Hematopoietic multipotent progenitor cell treated with erythropoietin and hydrocortisone succinate and interleukin-3 and kit ligand, for 8 days (in vitro differentiated cells): ENCODE measurements at regions not wholly inside any gene's neighbourhood (a gene's known extent, or its start where the extent isn't known, plus 50 kb on each side); places are given as distances from the start of the nearest gene placed in this dataset.
"Not testable (repeated sequence)": the region's sequence is repeated elsewhere in the genome, so short reads cannot be mapped to it uniquely, and the experiment has no call there.

Experiments
- DNase-seq: peaks from one replicate; pipeline ENCODE4 v3.0.0-alpha.2; 2015

DNA sequence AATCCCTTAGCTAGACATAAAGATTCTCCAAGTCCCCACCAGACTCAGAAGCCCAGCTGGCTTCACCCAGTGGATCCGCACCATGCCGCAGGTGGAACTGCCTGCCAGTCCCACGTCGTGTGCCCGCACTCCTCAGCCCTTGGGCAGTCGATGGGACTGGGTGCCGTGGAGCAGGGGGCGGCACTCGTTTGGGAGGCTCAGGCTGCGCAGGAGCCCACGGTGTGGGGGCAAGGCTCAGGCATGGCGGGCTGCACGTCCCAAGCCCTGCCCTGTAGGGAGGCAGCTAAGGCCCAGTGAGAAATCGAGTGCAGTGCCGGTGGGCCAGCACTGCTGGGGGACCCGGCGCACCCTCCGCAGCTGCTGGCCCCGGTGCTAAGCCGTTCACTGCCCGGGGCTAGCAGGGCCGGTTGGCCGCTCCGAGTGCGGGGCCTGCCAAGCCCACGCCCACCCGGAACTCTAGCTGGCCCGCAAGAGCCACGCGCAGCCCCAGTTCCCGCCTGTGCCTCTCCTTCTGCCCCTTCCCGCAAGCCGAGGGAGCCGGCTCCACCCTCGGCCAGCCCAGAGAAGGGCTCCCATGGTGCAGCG is 95.9 kb upstream of the DTNBP1 start:
- no peak for DNase-seq

DNA sequence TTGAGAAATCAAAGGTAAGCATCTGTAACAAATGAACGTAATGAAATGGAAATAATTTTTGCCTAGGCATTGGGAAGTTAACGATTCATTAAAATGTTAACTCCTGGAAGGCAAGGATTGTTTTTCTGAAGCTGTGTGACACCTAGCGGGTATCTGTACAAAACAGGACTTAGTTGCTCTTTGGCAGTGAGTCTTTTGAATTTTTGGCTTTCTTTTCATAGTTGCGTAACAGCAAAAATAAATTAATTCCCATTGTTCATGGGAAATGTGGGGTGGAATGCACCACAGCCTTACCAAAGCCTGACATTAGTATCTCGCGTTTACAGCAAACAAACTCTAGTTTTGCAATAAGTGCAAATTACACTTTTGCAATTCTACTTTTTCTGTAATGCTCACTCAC is 92.7 kb upstream of the DTNBP1 start:
- no peak for DNase-seq

DNA sequence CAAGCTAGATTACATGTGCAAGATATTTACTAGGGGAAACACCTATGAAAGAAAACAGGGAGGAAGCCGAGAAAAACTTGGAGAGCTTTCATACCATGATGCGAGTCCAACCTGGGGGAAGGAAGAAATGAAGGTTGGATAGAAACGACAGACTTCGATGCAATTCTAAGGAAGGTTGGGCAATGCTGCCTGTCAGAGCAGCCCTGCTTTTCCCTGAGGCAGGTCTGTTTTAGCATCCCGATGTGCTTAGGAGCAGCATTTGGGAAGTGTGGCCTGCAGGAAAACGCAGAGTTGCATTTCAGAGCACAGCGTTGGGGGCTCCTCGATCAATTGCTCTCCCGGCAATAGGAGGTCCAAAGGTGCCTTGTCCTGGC is 91.9 kb upstream of the DTNBP1 start:
- no peak for DNase-seq

DNA sequence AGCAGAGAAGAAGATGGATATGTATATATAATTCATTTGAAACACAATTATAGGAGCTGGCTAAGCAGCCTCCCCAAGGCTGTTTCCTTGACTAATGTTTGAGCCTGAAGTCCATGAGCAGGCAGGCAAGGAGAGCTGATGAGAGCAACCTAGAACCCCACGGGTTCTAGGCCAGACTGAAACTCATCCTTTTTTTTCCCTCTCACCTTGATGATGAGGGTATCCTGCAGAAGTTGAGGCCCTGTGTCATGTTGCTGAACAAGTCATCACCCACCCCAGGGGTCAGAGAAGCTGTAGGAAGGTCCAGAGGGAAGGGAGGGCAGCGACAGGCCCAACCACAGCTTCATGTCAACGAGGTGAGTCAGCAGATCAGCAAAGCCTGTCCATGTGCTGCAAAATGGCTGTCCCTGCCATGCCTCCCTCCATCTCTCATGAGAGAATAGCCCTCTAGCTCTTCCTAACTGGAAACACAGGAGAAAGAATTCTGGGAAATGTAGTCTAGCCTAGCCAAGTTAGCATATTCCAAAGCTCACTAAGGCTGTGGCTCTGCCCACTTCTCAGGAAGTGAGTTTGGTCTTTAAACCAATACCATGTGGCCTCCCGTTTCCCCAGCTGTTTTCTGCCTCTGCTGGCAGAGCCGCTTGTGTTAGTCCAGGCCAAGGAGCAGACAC is 91.3 kb upstream of the DTNBP1 start:
- no peak for DNase-seq

DNA sequence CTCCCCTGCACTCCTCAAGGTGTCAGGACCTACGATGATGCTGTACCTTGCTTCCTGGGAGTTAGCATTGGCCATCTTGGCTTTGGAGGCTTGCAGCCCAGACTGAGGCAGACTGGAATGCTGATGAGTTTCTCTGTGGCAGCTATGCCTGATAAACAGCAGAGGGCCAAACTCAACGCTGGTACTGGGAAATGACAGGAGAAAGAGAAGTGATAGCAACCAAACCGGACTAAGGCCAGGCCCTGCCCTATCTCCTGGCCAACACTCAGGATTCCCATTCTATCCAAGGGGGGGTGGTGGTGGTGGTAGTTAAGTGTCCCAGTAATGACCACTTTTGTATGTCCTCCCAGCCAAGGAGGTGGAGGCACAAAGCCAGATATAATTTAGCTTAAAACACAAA is 90.0 kb upstream of the DTNBP1 start:
- DNase-seq: no peak

DNA sequence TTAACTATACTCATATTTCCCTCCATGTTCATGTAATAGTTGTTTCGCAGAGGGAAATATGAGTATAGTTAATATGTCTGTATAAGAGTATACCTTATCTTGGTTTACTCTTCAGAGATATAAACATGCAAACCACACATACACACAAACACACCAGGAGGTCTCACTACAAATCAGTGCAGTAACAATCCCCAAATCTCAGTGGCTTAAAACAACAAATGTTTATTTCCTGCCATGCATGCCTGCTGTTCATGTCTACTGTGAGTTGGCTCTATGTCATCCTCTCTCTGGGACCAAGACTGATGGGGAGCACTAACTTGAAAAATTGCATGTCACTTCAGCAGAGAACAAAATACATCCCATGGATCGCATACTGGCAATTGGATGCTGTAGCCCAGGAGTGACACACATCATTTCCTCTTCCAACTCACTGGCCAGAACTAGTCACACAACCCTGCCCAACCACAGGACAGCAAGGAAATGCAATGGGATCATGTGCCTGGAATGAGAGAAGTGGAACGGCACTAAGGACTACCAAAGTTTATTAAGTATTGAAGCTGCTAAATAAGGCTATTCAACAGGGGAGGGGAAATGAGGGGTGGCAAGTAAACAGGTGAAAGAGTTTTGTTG is 89.0 kb upstream of the DTNBP1 start:
- no peak for DNase-seq

DNA sequence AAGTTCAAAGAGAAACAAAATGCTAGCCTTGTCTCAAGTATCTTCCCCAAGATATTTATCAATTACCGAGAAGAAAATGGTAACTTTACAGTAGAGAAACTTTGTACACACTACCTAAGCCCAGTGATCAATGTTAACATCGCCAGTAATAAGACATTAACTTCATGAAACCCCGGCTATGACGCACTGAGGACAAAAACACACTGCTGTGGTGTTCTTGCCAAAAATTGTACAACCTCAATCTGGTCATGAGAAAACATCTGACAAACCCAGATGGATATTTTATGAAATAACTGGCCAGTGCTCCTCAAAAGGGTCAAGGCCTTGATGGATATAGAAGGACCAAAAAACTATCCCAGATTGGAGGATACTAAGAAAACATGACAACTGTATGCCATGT is 85.5 kb upstream of the DTNBP1 start:
- DNase-seq: no peak

DNA sequence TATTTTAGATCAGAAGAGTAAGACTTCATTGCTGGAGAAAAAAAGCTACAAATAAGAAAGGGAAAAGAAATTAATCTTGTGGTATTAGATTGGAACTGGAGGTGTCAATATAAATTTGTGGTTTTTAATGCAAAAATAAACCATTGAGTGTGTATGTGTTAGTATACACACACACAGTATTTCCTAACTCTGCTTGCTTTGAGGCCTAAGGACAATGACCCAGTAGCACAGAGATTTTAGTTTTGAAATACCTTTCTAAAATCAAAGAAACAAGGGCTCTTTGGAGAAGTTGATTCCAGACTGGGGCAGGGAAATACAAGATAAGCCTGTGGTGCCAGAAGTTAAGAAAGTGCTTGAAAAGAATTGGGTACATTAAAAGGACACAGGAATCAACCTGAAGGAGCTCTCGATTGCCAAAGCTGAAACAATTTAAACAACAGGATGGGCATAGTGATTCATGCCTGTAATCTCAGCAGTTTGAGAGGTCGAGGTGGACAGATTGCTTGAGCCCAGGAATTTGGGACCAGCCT is 84.6 kb upstream of the DTNBP1 start:
- DNase-seq: no peak

DNA sequence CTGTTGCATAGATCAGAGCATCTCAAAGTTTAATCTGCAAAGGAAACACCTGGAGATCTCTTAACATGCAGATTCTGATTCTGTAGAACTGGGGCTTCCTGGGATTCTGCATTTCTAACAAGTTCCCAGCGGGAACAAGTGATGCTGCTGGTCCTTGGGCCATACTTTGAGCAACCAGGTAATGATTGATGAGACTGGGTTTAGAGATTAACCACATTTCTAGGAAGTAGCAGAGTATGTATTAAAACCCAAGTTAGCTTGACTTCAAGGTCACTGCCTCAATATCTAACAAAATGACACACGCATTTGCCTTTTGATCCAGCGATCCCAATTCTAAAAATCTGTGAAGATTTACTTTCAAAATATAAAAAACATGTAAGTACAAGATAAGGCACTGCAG is 83.0 kb upstream of the DTNBP1 start:
- DNase-seq: no peak

DNA sequence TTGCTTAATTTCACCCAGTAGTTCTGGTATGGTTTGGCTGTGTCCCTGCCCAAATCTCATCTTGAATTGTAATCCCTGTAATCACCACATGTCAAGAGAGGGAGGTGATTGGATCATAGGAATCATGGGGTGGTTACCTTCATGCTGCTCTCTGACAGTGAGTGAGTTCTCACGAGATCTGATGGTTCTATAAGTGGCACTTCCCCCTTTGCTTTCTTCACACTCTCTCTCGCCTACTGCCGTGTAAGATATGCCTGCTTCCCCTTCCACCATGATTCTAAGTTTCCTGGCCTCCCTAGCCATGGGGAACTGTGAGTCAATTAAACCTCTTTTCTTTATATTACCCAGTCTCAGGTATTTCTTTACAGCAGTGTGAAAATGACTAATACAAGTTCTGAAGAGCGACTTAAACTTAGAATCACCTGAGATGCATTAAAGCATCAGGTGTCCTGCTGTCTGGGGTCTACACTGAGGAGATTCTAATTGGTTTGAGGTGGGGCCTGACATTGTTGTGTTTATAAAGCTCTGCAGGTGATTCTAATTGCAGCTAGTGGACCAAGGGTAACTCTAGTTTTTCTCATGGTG is 82.1 kb upstream of the DTNBP1 start:
- no peak for DNase-seq

DNA sequence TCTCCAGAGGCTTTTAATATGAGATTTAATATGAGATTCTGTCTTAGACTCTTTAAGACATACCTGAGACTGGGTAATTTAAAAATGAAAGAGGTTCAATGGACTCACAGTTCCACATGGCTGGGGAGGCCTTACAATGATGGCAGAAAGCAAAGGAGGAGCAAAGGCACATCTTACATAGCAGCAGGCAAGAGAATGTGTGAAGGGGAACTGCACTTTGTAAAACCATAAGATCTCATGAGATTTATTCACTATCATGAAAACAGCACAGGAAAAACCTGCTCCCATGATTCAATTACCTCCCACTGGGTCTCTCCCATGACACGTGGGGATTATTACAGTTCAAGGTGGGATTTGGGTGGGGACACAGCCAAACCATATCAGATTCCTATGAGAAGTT is 79.2 kb upstream of the DTNBP1 start:
- not testable (repeated sequence) for DNase-seq

DNA sequence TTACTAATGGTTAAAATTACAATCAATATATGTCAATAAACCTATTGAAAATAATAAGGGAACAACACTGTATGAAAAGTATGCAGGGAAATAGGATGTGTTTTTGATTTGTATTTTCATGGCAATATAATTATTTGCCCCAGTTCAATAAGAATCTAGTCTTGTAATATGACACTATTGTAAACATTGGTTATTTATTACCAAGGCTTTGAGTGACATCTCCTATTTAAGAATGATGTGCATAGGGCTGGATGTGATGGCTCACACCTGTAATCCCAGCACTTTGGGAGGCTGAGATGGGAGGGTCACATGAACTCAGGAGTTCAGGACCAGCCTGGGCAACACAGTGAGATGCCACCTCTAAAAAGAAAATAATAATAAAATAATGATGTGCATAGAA is 78.6 kb upstream of the DTNBP1 start:
- no peak for DNase-seq

DNA sequence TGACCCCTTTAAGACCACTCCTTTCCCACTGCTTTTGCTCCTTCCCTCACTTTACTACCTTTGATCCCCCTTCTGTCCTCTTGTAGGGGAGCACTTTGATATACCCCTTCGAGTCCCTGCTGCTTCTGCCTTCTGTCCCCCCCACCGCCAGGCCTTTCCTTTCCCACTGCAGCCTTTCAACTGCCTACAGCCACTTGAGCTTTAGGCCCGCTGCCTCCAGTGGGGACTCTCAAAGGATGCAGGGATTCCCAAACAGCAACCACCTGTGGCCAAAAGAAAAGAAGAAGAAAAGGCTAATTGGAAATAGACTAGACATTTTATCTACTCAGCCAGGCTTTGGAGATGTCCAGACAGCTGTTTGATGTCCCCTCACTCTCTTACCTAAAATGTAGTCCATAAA is 77.0 kb upstream of the DTNBP1 start:
- no peak for DNase-seq

DNA sequence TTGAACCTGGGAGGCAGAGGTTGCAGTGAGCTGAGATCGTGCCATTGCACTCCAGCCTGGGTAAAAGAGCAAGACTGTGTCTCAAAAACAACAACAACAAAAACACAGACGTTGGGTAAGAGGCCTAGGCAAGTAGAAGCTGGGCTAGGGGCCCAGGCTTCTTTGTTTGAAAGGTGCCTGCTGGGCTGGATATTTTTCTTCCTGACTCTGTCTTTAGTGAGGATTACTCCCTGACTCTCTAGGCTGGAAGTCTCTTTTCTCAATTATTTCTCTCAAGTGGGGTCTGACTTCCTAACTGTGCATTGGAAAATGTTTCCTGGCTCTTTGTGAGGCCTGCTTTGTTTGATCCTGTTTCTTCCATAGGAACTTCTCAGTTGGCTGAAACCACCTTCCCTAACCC is 76.5 kb upstream of the DTNBP1 start:
- DNase-seq: no peak

DNA sequence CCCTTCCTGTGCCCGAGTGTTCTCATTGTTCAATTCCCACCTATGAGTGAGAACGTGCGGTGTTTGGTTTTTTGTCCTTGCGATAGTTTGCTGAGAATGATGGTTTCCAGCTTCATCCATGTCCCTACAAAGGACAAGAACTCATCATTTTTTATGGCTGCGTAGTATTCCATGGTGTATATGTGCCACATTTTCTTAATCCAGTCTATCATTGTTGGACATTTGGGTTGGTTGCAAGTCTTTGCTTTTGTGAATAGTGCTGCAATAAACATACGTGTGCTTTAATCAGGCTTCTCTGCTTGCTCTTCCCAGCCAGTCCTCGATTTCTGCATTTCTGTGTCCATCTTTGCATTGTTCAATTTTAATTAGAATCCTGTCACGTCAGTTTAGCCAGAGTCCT is 75.4 kb upstream of the DTNBP1 start:
- not testable (repeated sequence) for DNase-seq

DNA sequence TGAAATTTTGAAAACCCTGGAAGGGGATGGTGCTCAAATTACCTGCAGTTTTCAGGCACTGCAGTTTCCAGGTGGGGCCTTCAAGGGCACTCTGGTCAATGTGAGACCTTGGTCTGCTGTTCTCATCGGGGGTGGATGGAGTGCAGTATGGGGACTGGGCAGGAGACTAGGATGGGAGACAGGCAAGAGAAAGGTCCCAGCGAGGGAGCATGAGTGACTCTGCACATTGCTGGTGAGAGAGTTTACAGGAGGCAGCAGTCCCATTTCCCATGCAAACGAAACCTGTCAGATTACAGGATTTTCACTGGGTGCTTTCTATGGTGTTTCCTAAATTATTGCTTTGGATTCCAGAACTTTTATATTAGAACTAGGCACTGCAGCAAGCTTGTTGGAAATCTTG is 73.5 kb upstream of the DTNBP1 start:
- DNase-seq: no peak

DNA sequence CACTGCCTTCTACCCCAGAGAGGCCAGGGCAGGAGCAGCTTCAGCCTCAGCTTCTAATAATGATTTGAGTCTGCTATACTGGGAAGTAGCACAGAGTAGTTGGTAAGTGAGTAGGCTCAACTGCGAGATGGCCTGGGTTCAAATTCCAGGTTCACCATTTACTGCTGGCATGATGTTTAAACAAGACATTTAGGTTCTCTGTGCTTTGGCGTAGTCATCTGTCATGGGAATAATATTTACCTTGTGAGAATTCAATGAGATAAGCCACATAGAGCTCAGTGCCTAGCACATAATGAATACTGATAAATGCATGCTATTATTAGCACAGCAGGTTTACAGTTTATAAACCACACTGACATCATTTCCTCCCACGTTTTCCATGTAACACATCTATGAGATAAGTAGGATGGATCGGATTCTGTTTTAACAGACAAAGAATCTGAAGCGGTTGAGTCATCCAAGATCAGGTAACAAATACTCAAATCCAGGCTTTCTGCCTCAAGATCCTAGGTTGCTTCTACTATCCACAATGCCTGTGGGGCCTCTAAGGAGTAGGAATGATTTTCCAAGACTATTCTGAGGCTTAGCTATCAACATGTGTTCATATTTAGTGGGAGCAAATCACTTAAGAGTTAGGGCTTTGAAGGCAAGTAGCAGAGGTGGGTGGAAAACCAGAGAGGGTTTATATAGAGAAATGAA is 72.9 kb upstream of the DTNBP1 start:
- peak; percentile 14 for DNase-seq

DNA sequence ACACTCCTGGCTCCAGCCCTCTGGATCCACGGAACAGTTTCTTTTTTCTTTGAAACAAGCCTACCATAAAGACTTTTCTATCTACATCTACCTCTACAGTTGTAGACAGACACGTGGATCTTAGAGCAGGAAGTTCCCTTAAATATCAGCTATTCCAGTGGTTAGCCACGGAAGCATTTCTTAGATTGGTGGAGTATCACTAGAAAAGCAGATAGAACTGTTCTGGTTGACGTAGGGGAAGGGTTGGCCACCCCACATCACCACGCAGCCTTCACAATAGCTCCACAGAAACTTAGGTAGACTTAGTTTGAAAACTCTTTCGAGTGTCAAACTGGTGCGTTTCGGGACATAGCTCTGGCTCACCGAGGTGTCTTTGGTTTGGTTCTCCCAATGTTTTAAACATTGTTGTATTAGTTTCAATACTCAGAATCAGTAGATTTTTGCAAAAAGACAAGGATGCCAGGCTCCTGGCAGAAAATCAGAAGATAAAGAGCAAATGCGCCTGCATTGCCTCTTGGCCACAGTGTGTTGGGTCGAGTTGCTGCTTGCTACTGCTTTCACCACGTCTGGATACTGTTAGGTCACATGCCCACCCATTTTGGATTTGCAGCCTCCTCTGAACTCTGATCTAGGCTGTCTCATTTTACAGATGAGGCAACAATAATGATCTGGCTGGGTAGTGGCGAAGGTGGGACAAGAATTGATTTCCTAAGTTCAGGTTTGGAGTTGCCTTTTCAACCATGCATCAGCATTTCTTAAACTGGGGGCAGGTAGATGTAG is 71.5 kb upstream of the DTNBP1 start:
- DNase-seq: no peak

DNA sequence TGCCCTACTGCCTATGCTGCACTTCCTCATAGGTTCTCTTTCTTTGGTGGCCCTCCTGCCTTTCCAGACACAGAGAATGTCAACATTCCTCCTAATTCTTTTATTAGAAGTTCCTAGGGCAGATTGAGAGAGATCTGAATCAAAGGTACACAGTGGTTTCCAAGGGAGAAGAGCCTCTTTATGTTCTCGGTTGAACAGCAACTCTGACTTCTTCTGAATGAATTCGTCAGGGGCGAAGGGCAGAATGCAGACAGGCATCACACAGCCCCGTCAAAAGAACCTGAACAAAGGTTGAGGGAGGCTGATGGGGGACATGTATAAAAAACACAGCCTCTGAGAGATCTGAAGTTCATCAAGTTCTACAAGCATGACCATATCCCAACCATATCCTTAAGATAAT is 68.1 kb upstream of the DTNBP1 start:
- DNase-seq: no peak

DNA sequence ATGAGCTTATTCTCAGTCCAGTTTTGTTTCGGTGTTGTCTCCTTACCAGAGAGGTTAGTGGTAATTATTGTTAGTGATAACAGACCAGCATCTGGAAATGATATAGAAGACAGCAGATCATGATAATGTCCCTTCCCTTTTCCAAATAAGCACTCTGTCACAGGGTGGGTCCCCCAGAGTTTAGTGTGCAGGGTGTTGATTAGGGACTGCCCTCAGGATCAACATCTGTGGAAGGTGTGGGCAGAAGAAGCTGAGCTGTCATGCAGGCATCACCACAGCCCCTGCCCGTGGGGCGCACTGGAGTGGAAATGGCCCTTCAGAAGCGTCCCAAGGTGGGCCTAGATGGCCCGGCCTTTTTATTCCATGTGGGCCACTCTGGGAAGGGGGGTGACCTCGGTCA is 67.6 kb upstream of the DTNBP1 start:
- DNase-seq: peak; percentile 86

DNA sequence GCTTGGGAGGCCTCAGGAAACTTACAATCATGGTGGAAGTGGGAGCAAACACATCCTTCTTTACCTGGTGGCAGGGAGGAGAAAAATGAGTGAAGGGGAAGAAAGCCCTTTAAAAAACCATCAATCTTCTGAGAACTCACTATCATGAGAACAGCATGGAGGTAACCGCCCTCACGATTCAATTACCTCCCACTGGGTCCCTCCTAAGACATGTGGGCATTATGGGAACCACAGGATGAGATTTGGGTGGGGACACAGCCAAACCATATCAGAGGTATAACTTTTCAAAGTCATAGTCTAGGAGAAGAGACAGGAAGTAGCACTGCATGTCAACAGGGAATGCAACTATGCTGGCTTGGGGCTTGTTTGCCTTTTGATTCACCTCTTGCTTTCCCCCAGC is 59.9 kb upstream of the DTNBP1 start:
- no peak for DNase-seq

DNA sequence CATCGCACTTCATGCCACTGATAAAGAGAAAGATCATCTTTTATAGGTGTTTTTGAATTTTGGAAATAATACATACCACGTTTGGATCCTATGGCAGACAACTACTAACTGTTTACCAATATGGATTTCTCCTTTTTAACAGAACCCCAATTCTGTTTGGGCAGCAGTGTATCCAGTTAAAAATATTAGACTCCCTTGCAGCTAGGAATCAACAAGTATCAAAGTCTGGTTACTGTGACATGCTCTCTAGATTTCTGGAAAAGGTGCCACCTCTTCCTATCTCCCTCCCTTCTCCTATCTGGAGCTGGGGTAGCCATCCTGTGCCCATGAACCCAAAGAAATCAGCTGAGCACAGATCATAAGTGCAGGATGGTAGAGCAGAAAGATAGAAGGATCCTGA is 54.1 kb upstream of the DTNBP1 start:
- DNase-seq: no peak

DNA sequence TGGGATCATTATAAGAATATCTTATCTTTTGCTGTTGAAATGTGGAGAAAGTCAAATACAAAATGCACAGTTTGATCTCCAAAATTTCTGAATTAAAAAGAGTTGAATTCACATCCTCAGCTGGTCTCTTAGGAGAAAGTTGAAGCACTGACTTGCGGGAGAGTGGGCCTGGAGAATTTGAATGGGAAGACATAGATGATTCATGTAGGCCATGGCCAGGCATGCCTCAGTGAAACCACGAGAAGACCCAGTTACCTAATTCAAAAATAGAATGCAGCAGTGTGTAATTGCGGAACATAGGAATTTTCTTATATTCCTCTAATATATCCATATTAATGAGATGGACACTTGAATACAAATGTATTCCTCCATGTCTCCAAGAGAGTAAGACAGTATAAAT is 53.0 kb upstream of the DTNBP1 start:
- no peak for DNase-seq
